NCI-H524 (cell line): ENCODE measurements at regions not wholly inside any gene's neighbourhood (a gene's known extent, or its start where the extent isn't known, plus 50 kb on each side); places are given as distances from the start of the nearest gene placed in this dataset.
A peak's percentile ranks its signal among the peaks of the same experiment; 100 is the strongest.
"Not testable (repeated sequence)": the region's sequence is repeated elsewhere in the genome, so short reads cannot be mapped to it uniquely, and the experiment has no call there.

ENCODE experiments used
- DNase-seq, 2 experiments: peaks; one replicate each; lab custom pipeline; 2025; lab: John Stamatoyannopoulos, UW

DNA sequence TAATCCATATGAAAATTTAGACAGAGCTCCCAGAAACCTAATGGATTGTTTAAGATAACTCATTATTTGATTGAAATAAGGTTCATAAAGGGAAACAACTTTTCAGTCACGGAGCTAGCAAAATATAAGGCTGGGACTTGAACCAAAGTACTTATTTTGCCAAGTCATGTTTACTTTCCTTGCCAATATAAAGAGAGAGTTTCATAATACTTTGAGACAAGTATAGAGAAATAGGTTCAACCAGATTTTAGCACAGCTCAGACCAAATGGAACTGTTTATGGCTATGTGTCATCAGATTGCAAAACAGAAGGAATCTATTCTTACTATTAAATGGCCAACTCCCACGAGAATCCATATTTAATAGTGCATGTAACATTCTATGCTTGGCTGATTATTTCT is 1517.5 kb upstream of the TENM4 start:
- no peak for DNase-seq

DNA sequence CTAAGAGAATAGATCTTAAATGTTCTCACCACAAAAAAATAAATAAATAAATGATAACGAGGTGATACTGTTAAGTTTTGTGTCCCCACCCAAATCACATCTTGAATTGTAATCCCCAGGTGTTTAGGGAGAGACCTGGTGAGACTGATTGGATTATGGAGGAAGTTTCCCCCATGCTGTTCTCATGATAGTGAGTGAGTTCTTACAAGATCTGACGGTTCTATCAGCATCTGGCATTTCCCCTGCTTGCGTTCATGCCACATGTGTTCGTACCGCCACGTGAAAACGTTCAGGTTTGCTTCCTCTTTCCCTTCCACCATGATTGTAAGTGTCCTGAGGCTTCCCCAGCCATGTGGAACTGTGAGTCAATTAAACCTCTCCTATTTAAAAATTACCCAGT is 1514.8 kb upstream of the TENM4 start:
- DNase-seq = no peak

DNA sequence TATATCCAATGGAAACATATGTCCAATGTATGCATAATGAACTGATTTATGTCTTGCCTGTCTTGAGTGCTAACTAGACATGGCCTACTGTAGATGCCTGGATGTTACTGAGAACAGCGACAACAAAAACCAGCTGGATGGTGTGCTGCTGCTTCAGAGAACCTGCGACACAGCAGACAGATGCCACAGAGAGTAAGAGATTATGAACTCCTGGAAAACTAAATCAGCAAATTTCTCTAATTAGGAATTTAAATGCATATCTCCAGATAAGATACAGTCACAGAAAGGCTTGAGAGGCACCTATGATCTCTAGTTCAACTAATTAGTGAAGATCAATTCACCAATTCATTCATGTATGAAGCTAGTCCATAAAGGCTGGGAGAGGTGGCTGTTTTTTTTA is 1508.0 kb upstream of the TENM4 start:
- no peak for DNase-seq

DNA sequence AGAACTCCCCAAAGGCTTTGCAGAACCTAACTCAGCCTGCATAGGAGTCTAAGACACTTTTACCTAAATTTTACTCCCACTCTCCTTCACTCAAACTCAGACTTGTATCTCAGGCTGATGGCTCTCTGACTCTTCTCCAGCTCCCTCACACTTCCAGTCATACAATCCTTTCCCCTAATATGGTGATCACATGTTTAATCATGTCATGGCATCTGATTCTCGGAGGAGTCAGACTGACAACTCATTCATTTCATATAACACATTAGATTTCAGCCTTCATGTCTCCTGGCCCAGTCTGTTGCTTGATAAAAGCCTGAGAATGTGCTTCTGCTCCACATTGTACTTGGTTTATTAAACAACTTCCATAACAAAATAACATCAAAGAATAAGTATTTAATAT is 1503.9 kb upstream of the TENM4 start:
- no peak for DNase-seq

DNA sequence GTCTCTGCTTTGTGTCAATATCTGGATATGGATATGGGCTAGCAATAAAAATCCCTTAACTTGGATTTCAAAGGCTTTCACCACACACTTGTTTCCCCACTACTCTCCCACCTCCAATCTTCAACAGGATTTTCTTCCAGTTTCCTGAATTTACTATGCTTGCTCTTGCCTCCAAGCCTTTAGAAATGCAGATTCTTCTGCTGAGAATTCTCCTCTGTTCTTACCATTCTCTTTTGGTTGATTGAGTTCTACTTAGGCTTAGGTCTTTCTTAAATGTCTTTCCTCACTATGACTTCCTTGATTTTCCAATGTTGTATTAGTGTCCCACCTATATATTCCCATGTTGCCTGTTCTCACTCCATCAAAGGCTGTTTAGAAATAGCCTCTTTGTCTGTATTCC is 1502.4 kb upstream of the TENM4 start:
- DNase-seq = no peak

DNA sequence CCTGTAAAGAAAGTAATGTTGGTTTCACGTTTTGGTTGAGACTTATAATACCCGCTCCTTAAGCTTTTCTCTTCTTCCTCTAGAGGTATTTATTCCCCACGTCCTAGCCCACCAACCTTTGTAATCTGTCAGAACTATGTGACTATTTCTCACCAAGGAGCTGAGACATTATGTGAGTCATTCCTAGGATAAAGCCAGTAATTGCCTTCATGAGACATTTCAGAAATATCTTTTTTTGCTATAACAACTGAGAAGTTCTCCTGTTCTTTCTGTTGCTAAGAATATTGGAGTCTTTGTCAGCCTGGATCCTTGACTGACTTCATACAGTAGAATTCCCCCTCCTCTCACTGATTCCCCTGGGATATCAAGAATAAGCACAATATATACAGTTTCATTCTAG is 1497.0 kb upstream of the TENM4 start:
- DNase-seq = no peak

DNA sequence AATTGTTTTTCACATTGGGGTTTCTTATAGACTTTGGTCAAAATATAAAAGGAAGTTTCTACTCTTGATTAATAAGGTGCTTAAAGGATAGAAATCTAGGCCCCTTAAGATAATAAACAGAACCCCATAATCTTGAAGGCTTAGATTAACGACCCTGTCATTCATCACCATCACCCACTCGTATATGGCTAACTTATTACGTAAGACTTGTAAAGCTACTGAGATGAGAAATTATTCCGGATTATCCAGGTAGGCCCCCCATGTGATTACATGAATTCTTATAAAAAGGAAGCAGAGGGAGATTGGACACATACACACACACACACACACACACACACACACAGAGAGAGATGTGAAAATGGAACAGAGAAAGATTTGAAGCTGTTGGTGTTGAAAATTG is 1489.2 kb upstream of the TENM4 start:
- no peak for DNase-seq

DNA sequence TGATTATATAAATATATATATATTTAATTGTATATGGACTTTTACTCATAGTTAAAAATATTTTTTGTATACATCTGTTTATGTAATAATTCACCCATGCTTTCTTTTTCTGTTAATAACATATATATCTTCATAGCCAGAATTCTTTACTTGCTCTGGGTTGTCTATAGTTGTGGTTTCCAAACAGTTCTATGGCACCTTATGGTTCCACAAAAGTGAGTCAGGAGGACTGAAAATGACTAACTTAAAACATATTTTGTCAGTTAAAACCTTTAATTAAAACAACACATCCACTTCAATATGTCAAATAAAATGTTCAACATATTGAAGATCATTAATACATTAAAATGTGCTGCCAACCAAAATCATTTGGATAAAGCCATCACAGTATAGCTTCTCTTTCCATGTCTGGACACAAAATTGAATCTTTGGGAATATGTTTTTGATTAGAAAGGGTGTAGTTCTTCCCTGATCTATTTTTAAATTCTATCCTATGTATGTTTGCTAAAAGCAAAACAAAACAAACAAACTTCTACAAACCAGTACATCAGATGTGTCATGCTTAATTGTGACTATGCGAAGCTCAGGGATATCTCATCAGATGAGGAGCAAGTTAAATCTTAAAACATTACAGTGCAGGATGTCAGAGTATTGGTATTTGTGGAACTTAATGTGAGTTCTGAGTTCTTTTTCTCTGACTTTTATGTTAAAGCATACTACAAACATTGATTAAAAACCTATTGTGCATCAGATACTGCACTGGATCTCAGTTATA is 1488.4 kb upstream of the TENM4 start:
- DNase-seq = no peak

DNA sequence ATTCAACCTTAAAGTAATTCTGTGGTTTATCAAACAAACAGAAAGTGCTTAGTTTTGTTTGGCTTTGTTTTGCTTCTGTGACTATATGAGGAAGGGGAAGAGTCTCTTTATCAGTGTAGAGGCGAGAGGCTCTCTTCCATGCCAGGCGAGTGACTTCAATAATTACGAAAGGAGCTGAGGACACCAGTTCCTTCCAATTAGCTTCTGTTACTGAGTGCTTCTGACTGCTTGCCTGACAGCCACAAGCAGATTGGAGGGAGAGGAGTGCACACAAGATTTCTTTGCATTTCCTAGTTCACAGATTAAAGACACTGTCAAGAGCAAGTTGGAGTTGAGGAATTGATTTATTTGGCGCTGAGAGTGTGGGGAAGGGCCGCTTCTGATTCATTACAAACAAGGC is 1484.5 kb upstream of the TENM4 start:
- no peak for DNase-seq

DNA sequence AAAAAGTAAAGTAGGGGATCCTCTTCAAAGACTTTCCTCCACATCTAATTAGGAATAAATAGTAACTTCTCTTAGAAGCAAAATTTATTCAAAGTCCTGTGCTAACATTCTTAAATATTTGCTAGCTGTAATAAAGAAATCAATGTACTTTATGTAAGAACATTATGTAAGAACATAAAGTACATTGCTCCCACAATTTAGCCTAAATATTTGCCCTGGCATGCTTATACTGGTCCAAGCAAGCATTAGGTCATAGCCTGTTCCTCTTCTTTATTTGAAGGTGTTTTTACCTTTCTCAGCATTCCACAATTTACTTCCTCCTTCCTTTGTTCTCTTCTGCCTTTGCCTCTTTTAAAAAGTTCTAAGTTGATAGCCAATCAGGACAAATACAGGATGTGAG is 1480.5 kb upstream of the TENM4 start:
- DNase-seq = not testable (repeated sequence)

DNA sequence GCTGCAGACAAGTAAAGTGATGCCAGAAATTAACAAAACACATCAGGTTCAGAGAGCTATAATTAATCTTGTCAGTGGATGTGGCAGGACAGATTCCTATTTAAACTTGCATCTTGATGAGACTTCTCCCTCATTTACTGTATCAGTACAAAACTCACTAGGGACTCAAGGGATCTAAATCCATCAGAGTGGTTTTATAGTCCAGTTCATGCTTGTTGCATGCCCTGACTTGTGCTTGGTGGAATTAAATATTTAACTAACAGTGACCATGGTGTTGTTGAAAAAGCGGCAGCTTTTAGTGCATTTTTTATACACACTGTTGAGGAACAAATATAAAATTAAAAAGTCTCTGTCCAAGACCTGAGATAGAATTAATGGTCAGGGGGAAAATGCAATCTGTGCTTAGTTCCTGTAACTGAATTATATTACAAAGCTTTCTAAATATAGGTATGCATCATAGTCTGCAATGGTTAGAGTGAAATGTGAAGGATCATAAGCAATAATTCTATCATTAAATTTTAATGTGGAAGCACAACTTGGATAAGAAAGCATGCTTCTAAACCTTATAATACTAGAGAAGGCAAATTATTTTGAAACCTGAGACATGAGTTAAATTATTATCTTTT is 1475.5 kb upstream of the TENM4 start:
- no peak for DNase-seq

DNA sequence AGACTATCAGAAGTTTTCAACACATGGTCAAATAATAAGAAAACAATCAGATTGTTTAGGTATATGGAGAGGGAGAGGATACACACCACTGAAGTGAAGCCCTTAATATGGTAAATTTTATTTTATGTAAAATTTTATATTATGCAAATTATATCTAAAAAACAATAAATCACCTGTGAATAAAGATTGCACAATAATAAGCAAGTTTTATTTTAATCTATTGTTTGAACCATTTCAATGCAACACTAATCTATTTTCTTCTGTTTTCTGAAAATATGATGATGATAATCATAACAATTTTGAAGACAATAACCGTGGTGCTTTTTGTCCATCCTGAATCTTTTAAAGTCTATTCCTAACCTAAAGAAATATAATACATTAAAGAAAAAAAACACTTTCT is 1473.5 kb upstream of the TENM4 start:
- no peak for DNase-seq

DNA sequence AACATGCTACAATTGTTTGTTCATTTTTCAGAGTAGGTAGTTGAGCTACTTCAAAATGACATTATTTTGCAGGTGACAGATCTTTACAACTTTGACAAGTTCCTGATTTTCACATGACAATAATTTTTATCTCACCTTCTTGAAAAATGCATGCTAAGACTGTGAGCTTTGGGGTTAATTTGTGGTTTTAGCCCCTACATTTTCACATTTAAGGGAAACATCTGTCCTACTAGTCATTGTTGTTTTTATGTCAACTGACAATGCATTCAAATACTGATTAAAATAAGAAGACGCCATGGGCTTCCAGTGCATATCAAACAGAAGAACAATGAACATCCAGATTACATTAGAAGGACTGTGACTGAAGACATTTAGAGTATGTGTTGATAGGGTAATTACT is 1470.8 kb upstream of the TENM4 start:
- DNase-seq = no peak

DNA sequence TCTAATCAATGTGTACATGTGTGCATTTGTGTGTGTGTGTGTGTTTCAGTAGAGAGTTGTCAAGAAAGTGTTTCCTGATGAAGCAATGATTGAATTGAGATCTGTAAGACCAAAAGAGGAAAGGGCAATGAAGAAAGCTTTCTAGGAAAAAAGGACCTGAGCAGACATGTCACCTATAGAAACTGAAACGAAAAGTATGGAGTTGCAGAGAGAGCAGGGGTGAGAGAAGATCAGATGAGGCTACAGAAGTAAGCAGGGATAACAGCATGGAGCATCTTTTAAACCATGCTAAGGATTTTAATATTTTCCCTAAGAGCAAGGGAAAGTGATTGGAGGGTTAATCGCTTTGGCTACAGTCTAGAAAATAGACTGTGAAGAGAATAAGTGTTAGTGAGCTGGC is 1459.4 kb upstream of the TENM4 start:
- no peak for DNase-seq

DNA sequence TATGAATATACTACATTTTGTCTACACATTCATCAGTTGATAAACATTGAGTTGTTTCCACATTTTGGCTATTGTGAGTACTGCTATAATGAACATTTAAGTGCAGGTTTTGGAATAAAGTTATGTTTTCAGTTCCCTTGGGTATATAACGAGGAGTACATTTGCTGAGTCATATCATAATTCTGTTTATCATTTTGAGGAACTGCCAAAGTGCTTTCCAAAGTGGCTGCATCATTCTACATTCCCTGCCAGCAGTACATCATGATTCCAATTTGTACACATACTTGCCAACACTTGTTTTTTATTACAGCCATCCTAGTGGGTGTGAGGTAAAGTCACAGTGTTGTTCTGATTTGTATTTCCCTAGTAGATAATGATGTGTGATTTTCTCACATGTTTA is 1458.6 kb upstream of the TENM4 start:
- DNase-seq = no peak

DNA sequence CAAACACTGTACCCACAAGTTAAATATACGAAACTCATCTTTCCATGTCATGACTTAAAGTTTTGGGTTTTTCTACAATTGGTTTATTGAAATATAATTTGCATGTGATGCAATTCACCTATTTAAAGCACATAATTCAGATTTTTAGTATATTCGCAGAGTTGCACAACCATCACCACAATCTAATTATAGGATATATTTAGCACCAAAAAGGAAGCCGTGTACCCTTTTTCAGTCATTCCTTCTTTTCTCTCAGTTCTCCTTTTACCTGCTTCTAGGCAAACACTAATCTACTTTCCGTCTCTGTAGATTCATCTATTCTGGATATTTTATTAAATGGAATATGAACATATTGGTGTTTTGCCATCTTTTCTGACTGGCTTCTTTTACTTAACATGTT is 1458.1 kb upstream of the TENM4 start:
- no peak for DNase-seq

DNA sequence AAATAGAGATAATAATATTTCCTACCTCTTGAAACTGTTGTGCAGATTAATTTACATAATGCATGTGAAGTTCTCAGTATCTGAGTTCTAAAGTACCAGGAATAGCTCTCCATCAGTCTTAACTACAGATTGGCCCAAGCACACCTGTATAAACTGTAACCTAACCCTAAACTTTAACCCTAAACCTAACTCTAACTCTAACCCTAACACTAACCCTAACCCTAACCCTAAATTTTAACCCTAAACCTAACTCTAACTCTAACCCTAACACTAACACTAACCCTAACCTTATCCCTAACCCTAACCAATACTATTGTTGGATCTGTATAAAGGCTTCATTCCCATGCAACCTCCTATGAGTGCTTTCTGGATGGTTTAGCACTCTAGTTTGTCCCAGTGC is 1445.9 kb upstream of the TENM4 start:
- no peak for DNase-seq

DNA sequence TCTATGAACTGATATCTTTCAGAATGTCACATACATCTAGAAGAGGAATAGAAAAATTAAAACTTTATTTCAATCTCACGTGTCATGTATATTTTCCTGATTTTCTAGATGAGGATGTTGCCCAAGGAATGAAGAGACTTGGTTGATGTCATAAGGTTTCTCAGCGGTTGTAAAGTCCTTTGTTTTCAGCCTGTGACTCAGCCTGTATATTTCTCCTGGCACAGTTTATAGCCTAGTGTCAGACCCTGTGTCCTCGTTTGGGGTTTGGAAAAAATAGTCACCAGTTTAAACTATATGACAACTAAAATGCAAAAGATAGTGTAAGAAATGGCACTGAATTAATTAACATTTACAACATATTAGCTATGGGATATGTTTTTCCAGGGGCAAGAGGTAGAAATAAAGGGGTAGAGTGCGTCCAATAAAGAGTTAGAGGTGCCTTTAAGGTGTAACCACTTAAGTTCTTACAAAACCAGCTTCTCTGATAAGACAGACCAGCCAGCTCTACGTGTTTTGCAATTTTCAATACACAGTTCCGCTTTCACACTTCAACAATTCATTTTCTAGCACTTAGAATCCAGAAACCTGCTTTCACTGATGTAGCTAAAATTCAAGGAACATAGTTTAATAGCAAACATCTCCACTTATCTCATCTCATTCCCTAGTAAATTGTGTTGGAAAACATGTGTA is 1432.6 kb upstream of the TENM4 start:
- no peak for DNase-seq

DNA sequence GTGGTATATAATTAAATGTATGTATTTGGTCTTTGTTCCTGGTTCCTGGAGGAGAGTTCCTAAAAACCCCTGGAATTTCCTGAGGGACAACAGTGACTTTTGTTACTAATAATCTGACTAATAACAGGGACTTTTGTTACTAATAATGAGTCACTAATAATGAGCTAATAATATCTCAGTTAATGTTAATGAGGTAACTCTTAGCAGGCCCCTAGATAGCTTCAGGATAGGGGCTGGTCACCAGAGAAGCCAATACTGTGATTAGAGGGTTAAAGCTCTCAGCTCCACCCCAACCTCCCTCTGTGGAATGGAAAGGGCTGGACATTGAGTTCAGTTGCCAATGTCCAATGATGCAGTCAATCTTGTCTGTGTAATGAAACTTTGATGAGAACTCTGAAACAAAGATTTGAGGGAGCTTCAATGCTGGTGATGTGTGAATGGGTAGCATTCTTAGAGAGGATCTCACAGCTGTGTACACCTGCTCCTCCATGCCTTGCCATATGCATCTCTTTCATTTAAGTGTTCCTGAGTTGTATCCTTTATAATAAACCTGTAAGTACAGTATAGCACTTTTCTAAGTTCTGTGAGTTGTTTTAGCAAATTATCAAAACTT is 1431.4 kb upstream of the TENM4 start:
- DNase-seq = no peak

DNA sequence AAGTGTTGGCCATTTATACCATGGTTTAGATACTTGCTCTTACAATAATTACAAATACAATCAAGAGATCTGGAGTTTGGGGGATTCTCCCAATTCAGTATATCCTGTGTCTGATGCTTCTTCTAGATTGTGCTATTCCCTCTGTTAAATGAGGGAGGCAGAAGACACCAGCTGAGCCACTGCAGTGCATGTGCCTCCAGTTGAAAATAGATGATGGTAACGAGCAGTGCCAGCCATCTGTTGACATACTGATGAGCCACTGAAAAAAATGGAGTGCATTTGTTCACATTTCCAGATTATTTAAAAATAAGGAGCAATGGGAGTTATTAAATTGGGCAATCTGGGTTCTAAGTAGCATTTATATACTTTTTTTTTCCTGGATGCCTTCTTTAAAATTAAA is 1428.0 kb upstream of the TENM4 start:
- peak; percentile 5 to 53 for DNase-seq

DNA sequence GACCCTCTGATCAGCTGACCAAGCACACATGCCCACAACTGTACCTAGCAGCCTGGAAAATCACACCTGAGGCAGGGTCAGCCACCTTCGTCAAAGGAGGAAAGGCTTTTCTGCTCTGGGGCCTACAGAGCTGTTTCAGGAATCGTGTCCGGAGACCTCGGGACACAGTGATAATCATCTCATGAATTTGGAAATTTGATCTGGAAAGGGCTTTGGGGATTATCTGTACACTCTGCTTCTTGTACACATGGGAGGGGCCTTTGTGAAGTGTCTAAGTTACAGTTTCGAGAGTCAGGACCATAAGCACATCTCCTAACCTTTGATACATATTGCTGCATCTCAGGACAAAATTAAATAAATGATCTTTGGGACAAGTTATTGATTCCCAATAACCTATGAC is 1421.2 kb upstream of the TENM4 start:
- DNase-seq = peak; percentile 39 to 69

DNA sequence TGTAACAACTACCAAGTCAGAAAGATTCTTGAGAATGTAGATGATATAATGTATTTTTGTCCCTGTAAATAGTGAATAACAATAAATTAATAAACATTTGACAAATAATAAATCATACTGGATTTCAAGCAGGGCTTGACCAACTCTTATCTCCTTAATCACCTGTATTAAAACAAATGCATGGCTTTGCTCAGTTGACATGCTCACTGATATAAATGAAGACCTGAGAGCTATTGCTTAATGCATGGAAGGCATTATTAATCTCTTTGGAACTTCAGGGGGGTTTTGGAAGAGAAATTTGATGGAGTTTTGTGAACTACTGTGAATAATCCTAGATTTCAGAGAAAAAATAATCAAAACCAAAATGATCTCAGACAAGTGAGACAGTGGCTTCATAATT is 1420.4 kb upstream of the TENM4 start:
- DNase-seq = no peak

DNA sequence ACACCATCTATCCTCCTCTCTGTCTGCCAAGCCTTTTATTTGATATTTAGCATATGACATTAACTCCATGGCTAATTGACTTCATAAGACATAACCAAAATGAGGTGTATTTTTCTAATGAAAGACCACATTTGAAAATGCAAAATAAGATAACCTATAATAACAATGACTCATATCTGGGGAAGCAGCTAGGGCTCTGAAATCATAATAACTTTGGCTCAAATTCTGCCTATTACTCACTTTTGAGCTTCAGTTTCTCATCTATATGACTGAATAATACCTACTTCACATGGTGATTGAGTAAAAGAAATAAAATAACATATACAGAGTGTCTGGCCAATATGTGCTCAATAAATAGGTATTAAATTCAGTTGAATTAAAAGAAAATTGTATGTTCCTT is 1419.8 kb upstream of the TENM4 start:
- no peak for DNase-seq
